ENCODE measurements at regions not wholly inside any gene's neighbourhood (a gene's known extent, or its start where the extent isn't known, plus 50 kb on each side); places are given as distances from the start of the nearest gene placed in this dataset.
A peak's percentile ranks its signal among the peaks of the same experiment; 100 is the strongest.

- H3K27me3 Mint-ChIP-seq: no peaks in the 10 kb centered on the region
- intact Hi-C loops (cut with micrococcal nuclease): no loop called here
- peaks cover 0 to 7% of the 10 kb centered on the region in 2 donors for H3K4me1 ChIP-seq (ENCODE audit: control insufficient read depth in 2 of 2, insufficient read depth in 2 of 2, low read length in 2 of 2)
- H3K27me3 ChIP-seq (ENCODE audit: control insufficient read depth in 2 of 2, insufficient read depth in 2 of 2, low read length in 2 of 2): no peaks in the 10 kb centered on the region
- POLR2A ChIA-PET: interaction anchor here (1.2 kb wide), 1 partner anchor 22 kb away, joined by 5 read pairs; no protein-coding TSS in a partner anchor
- H3K4me3 Mint-ChIP-seq: peak overlapping the region in 1 of 10 donors; percentile 38
- DNase-seq (no peak), ATAC-seq (no peak)
- H3K27ac ChIP-seq (ENCODE audit: low read depth, low read length): no peak overlapping the region
- no peaks in the 10 kb centered on the region for H3K36me3 ChIP-seq (ENCODE audit: control insufficient read depth in 2 of 3, insufficient read depth in 3 of 3, low read length in 3 of 3)
- H3K4me3 ChIP-seq (ENCODE audit: low read length): no peak overlapping the region
- peaks cover under 1 to 28% (median 8%) of the 10 kb centered on the region in 11 donors for H3K9me3 Mint-ChIP-seq
- CTCF ChIA-PET: no interaction called here
- H3K9me3 ChIP-seq (ENCODE audit: control insufficient read depth in 2 of 3, low read length in 3 of 3): no peaks in the 10 kb centered on the region
- H3K36me3 Mint-ChIP-seq: peaks cover 0 to 26% (median 7%) of the 10 kb centered on the region in 5 donors
- H3K27ac Mint-ChIP-seq: peak overlapping the region in 2 of 9 donors; percentile 52 to 72
- H3K4me1 Mint-ChIP-seq: peaks cover 3 to 34% (median 23%) of the 10 kb centered on the region in 7 donors
Measured at GRCh38 chr14:89743828-89744227, 210.7 kb downstream of the EFCAB11 start.

GRCh38 chr14:89740241-89740640, 214.3 kb downstream of the EFCAB11 start:
- Mint-ChIP-seq H3K9me3 (peaks cover 0 to 19% (median 2%) of the 10 kb centered on the region in 11 donors), H3K27ac (peak overlapping the region in 1 of 9 donors; percentile 28), H3K36me3 (peaks cover 0 to 16% (median 0%) of the 10 kb centered on the region in 5 donors), H3K27me3 (peaks cover 0 to 4% (median 0%) of the 10 kb centered on the region in 5 donors), H3K4me1 (peaks cover 3 to 33% (median 23%) of the 10 kb centered on the region in 7 donors), H3K4me3 (no peak overlapping the region)
- Histone ChIP-seq H3K4me1 (ENCODE audit: control insufficient read depth in 2 of 2, insufficient read depth in 2 of 2, low read length in 2 of 2) (peaks cover 0 to 7% of the 10 kb centered on the region in 2 donors), H3K27ac (ENCODE audit: low read depth, low read length) (no peak overlapping the region), H3K9me3 (ENCODE audit: control insufficient read depth in 2 of 3, low read length in 3 of 3) (no peaks in the 10 kb centered on the region), H3K4me3 (ENCODE audit: low read length) (no peak overlapping the region), H3K36me3 (ENCODE audit: control insufficient read depth in 2 of 3, insufficient read depth in 3 of 3, low read length in 3 of 3) (no peaks in the 10 kb centered on the region), H3K27me3 (ENCODE audit: control insufficient read depth in 2 of 2, insufficient read depth in 2 of 2, low read length in 2 of 2) (no peaks in the 10 kb centered on the region)
- ChIA-PET POLR2A (interaction anchor here (0.6 to 3.1 kb wide), 3 partner anchors 12 to 159 kb away, joined by 3 to 8 read pairs (median 8); no protein-coding TSS in a partner anchor), CTCF (interaction anchor here (0.9 kb wide), 1 partner anchor 176 kb away, joined by 3 read pairs; no protein-coding TSS in a partner anchor)
- intact Hi-C loops (cut with micrococcal nuclease): no loop called here
- ATAC-seq (no peak), DNase-seq (no peak)

GRCh38 chr14:89736881-89737280, 217.6 kb downstream of the EFCAB11 start:
- POLR2A ChIA-PET: interaction anchor here (0.8 kb wide), 1 partner anchor 16 kb away, joined by 3 read pairs; no protein-coding TSS in a partner anchor
- H3K9me3 Mint-ChIP-seq: peaks cover under 1 to 21% (median 11%) of the 10 kb centered on the region in 11 donors
- no peak overlapping the region for H3K4me3 Mint-ChIP-seq
- Histone ChIP-seq H3K4me3 (ENCODE audit: low read length) (no peak overlapping the region), H3K27ac (ENCODE audit: low read depth, low read length) (no peak overlapping the region), H3K36me3 (ENCODE audit: control insufficient read depth in 2 of 3, insufficient read depth in 3 of 3, low read length in 3 of 3) (no peaks in the 10 kb centered on the region), H3K9me3 (ENCODE audit: control insufficient read depth in 2 of 3, low read length in 3 of 3) (peaks cover 0 to 7% (median 0%) of the 10 kb centered on the region in 3 experiments), H3K4me1 (ENCODE audit: control insufficient read depth in 2 of 2, insufficient read depth in 2 of 2, low read length in 2 of 2) (no peaks in the 10 kb centered on the region), H3K27me3 (ENCODE audit: control insufficient read depth in 2 of 2, insufficient read depth in 2 of 2, low read length in 2 of 2) (no peaks in the 10 kb centered on the region)
- ATAC-seq (no peak), DNase-seq (no peak)
- CTCF ChIA-PET: interaction anchor here (1.6 kb wide), 1 partner anchor 16 kb away, joined by 3 read pairs; no protein-coding TSS in a partner anchor
- H3K27me3 Mint-ChIP-seq: peaks cover 0 to 7% (median 0%) of the 10 kb centered on the region in 5 donors
- intact Hi-C loops (cut with micrococcal nuclease): no loop called here
- H3K36me3 Mint-ChIP-seq: peaks cover 0 to 7% (median 4%) of the 10 kb centered on the region in 5 donors
- peaks cover 0 to 18% (median 6%) of the 10 kb centered on the region in 7 donors for H3K4me1 Mint-ChIP-seq
- H3K27ac Mint-ChIP-seq: no peak overlapping the region

- ChIA-PET CTCF (no interaction called here), POLR2A (interaction anchor here (0.7 to 1.1 kb wide), 2 partner anchors 9 to 32 kb away, joined by 3 read pairs; no protein-coding TSS in a partner anchor)
- Mint-ChIP-seq H3K27ac (peak overlapping the region in 1 of 9 donors; percentile 75), H3K36me3 (peaks cover 0 to 11% (median 4%) of the 10 kb centered on the region in 5 donors), H3K27me3 (peaks cover 0 to 3% (median 0%) of the 10 kb centered on the region in 5 donors), H3K4me1 (peaks cover 3 to 39% (median 29%) of the 10 kb centered on the region in 7 donors), H3K4me3 (no peak overlapping the region), H3K9me3 (peaks cover 0 to 19% (median 9%) of the 10 kb centered on the region in 11 donors)
- Histone ChIP-seq H3K9me3 (ENCODE audit: control insufficient read depth in 2 of 3, low read length in 3 of 3) (peaks cover 0 to 7% (median 0%) of the 10 kb centered on the region in 3 experiments), H3K36me3 (ENCODE audit: control insufficient read depth in 2 of 3, insufficient read depth in 3 of 3, low read length in 3 of 3) (no peaks in the 10 kb centered on the region), H3K4me3 (ENCODE audit: low read length) (no peak overlapping the region), H3K4me1 (ENCODE audit: control insufficient read depth in 2 of 2, insufficient read depth in 2 of 2, low read length in 2 of 2) (peaks cover 0 to 13% of the 10 kb centered on the region in 2 donors), H3K27me3 (ENCODE audit: control insufficient read depth in 2 of 2, insufficient read depth in 2 of 2, low read length in 2 of 2) (no peaks in the 10 kb centered on the region), H3K27ac (ENCODE audit: low read depth, low read length) (no peak overlapping the region)
- ATAC-seq: no peak
- DNase-seq: no peak
- intact Hi-C loops (cut with micrococcal nuclease): no loop called here
Measured at GRCh38 chr14:89731396-89731933, 223.1 kb downstream of the EFCAB11 start.

- Mint-ChIP-seq H3K9me3 (peaks cover 0 to 19% (median 9%) of the 10 kb centered on the region in 11 donors), H3K4me1 (peaks cover 10 to 47% (median 36%) of the 10 kb centered on the region in 7 donors), H3K36me3 (peaks cover 0 to 11% (median 4%) of the 10 kb centered on the region in 5 donors), H3K4me3 (no peak overlapping the region), H3K27me3 (peaks cover 0 to 3% (median 0%) of the 10 kb centered on the region in 5 donors), H3K27ac (peak overlapping the region in 1 of 9 donors; percentile 2)
- DNase-seq (no peak), ATAC-seq (peak; percentile 58)
- H3K27ac ChIP-seq (ENCODE audit: low read depth, low read length): no peak overlapping the region
- H3K27me3 ChIP-seq (ENCODE audit: control insufficient read depth in 2 of 2, insufficient read depth in 2 of 2, low read length in 2 of 2): no peaks in the 10 kb centered on the region
- peaks cover 0 to 7% (median 0%) of the 10 kb centered on the region in 3 experiments for H3K9me3 ChIP-seq (ENCODE audit: control insufficient read depth in 2 of 3, low read length in 3 of 3)
- ChIA-PET CTCF (no interaction called here), POLR2A (interaction anchor here (0.6 to 1.1 kb wide), 2 partner anchors 9 to 92 kb away, joined by 3 read pairs; no protein-coding TSS in a partner anchor)
- intact Hi-C loops (cut with micrococcal nuclease): no loop called here
- H3K4me3 ChIP-seq (ENCODE audit: low read length): no peak overlapping the region
- no peaks in the 10 kb centered on the region for H3K36me3 ChIP-seq (ENCODE audit: control insufficient read depth in 2 of 3, insufficient read depth in 3 of 3, low read length in 3 of 3)
- H3K4me1 ChIP-seq (ENCODE audit: control insufficient read depth in 2 of 2, insufficient read depth in 2 of 2, low read length in 2 of 2): peaks cover 3 to 21% of the 10 kb centered on the region in 2 donors
Measured at GRCh38 chr14:89730687-89731086, 223.8 kb downstream of the EFCAB11 start.

GRCh38 chr14:89728964-89729363, 225.6 kb downstream of the EFCAB11 start:
- Mint-ChIP-seq H3K4me3 (no peak overlapping the region), H3K9me3 (peaks cover 0 to 16% (median 8%) of the 10 kb centered on the region in 11 donors), H3K27me3 (peaks cover 0 to 3% (median 0%) of the 10 kb centered on the region in 5 donors), H3K36me3 (peaks cover 0 to 10% (median 4%) of the 10 kb centered on the region in 5 donors), H3K4me1 (peaks cover 26 to 64% (median 54%) of the 10 kb centered on the region in 7 donors), H3K27ac (peak overlapping the region in 1 of 9 donors; percentile 62)
- Histone ChIP-seq H3K4me3 (ENCODE audit: low read length) (no peak overlapping the region), H3K9me3 (ENCODE audit: control insufficient read depth in 2 of 3, low read length in 3 of 3) (peaks cover 0 to 5% (median 0%) of the 10 kb centered on the region in 3 experiments), H3K36me3 (ENCODE audit: control insufficient read depth in 2 of 3, insufficient read depth in 3 of 3, low read length in 3 of 3) (no peaks in the 10 kb centered on the region), H3K27ac (ENCODE audit: low read depth, low read length) (no peak overlapping the region), H3K4me1 (ENCODE audit: control insufficient read depth in 2 of 2, insufficient read depth in 2 of 2, low read length in 2 of 2) (peaks cover 19 to 36% of the 10 kb centered on the region in 2 donors), H3K27me3 (ENCODE audit: control insufficient read depth in 2 of 2, insufficient read depth in 2 of 2, low read length in 2 of 2) (no peaks in the 10 kb centered on the region)
- ATAC-seq: no peak
- CTCF ChIA-PET: no interaction called here
- POLR2A ChIA-PET: interaction anchor here (0.6 to 1.6 kb wide), 4 partner anchors 10 to 38 kb away, joined by 3 to 5 read pairs (median 4); no protein-coding TSS in a partner anchor
- DNase-seq: no peak
- intact Hi-C loops (cut with micrococcal nuclease): no loop called here

All from naive thymus-derived CD4-positive, alpha-beta T cell (primary cell).